CD4-positive, alpha-beta T cell (primary cell): ENCODE measurements at regions not wholly inside any gene's neighbourhood (a gene's known extent, or its start where the extent isn't known, plus 50 kb on each side); places are given as distances from the start of the nearest gene placed in this dataset.

ENCODE experiments used
- ATAC-seq: fragments of 200-7000 bp; cut with Tn5 transposase; one replicate; pipeline ENCODE4 v1.10.0; 2022; ENCODE audit warnings: mild to moderate bottlenecking; ENCODE audit not compliant: poor library complexity
- CTCF ChIA-PET: fragments of 350-600 bp; sonication (Branson Sonifier 250); formaldehyde crosslinking; loops from one replicate; lab custom pipeline; 2021; ENCODE audit warnings: antibody characterized with exemption, inconsistent platforms; lab: Charles Lee
- POLR2A ChIA-PET: fragments of 350-600 bp; sonication (Branson Sonifier 250); formaldehyde crosslinking; loops from one replicate; lab custom pipeline; 2021; ENCODE audit warnings: antibody characterized with exemption, inconsistent platforms; lab: Charles Lee
- DNase-seq, 14 experiments: peaks; one replicate each; pipeline ENCODE4 v3.0.0-alpha.2; 2013 to 2020; ENCODE audit warnings: mixed read lengths in 2 of 14
- H3K27ac ChIP-seq, 2 donors: one replicate each; pipeline versions ENCODE4 v1.5.1 to v1.7.0; 2013; ENCODE audit warnings: low read length in 2 of 2, low read depth in 1 of 2, mild to moderate bottlenecking in 1 of 2
- H3K27me3 ChIP-seq, 2 experiments: 1 replicate in 1 of 2; 2 replicates in 1 of 2; pipeline versions ENCODE4 v1.6.1 to v1.7.0; 2013; ENCODE audit warnings: low read length in 2 of 2, control low read depth in 1 of 2, mild to moderate bottlenecking in 1 of 2, moderate library complexity in 1 of 2; ENCODE audit not compliant: insufficient read depth in 2 of 2, control insufficient read depth in 1 of 2
- H3K36me3 ChIP-seq: one replicate; pipeline ENCODE4 v1.6.1; 2013; ENCODE audit warnings: low read length, control low read depth; ENCODE audit not compliant: insufficient read depth
- H3K4me1 ChIP-seq: one replicate; pipeline ENCODE4 v1.6.1; 2013; ENCODE audit warnings: low read length, control low read depth; ENCODE audit not compliant: insufficient read depth
- H3K4me3 ChIP-seq: one replicate; pipeline ENCODE4 v1.5.1; 2013; ENCODE audit warnings: mild to moderate bottlenecking, low read length, moderate library complexity
- H3K9me3 ChIP-seq, 2 experiments: 1 replicate in 1 of 2; 2 replicates in 1 of 2; pipeline versions ENCODE4 v1.6.1 to v1.7.0; 2013; ENCODE audit warnings: low read length in 2 of 2, mild to moderate bottlenecking in 2 of 2, control low read depth in 1 of 2, moderate library complexity in 1 of 2; ENCODE audit not compliant: control insufficient read depth in 1 of 2, insufficient read depth in 1 of 2
- H3K27ac Mint-ChIP-seq: one replicate; pipeline ENCODE4 v1.8.0; 2020; ENCODE audit warnings: mixed read lengths
- H3K27me3 Mint-ChIP-seq: one replicate; pipeline ENCODE4 v1.8.0; 2021; ENCODE audit warnings: mixed read lengths
- H3K36me3 Mint-ChIP-seq: one replicate; pipeline ENCODE4 v1.8.0; 2021; ENCODE audit warnings: low read depth, mixed read lengths
- H3K4me1 Mint-ChIP-seq: one replicate; pipeline ENCODE4 v1.8.0; 2021; ENCODE audit warnings: low read depth, mixed read lengths
- H3K4me3 Mint-ChIP-seq: one replicate; pipeline ENCODE4 v1.8.0; 2020; ENCODE audit warnings: mild to moderate bottlenecking, mixed read lengths
- H3K9me3 Mint-ChIP-seq: one replicate; pipeline ENCODE4 v1.8.0; 2020; ENCODE audit warnings: mixed read lengths
- CTCF ChIP-seq: fragments of 200-600 bp; IDR thresholded peaks from one replicate; pipeline ENCODE4 v1.8.0; 2022; ENCODE audit warnings: antibody characterized with exemption, mild to moderate bottlenecking
- intact Hi-C, 2 experiments: fragments of 100-400 bp; cut with DNase I in 1 of 2; cut with micrococcal nuclease in 1 of 2; formaldehyde crosslinking; loops; one replicate each; pipeline versions ENCODE4 v1.15.1 to v1.9.0; 2023 to 2025; cut with DNase I, micrococcal nuclease

GRCh38 chr11:110903378-110903777 lies 191.1 kb upstream of the ARHGAP20 start:
- Histone ChIP-seq H3K27ac (no peak overlapping the region), H3K27me3 (no peaks in the 10 kb centered on the region), H3K9me3 (no peaks in the 10 kb centered on the region), H3K36me3 (no peaks in the 10 kb centered on the region), H3K4me3 (no peak overlapping the region), H3K4me1 (peaks cover 13% of the 10 kb centered on the region)
- no peak for TF ChIP-seq CTCF
- ChIA-PET CTCF (no interaction called here), POLR2A (no interaction called here)
- DNase-seq (no peak), ATAC-seq (no peak)
- H3K4me3 Mint-ChIP-seq, result no peak overlapping the region
- H3K27ac Mint-ChIP-seq, result no peak overlapping the region
- H3K27me3 Mint-ChIP-seq, result no peaks in the 10 kb centered on the region
- intact Hi-C loops, result no loop called here
- peaks cover 20% of the 10 kb centered on the region for H3K4me1 Mint-ChIP-seq
- no peaks in the 10 kb centered on the region for H3K36me3 Mint-ChIP-seq
- H3K9me3 Mint-ChIP-seq, result peaks cover 4% of the 10 kb centered on the region

- H3K4me3 Mint-ChIP-seq, result no peak overlapping the region
- H3K27me3 Mint-ChIP-seq, result no peaks in the 10 kb centered on the region
- peaks cover 5% of the 10 kb centered on the region for H3K4me1 Mint-ChIP-seq
- ATAC-seq (no peak), DNase-seq (no peak)
- Histone ChIP-seq H3K4me1 (no peaks in the 10 kb centered on the region), H3K27ac (no peak overlapping the region), H3K27me3 (no peaks in the 10 kb centered on the region), H3K36me3 (no peaks in the 10 kb centered on the region), H3K9me3 (no peaks in the 10 kb centered on the region), H3K4me3 (no peak overlapping the region)
- POLR2A ChIA-PET, result no interaction called here
- intact Hi-C loops, result no loop called here
- H3K27ac Mint-ChIP-seq, result no peak overlapping the region
- H3K9me3 Mint-ChIP-seq, result no peaks in the 10 kb centered on the region
- no peaks in the 10 kb centered on the region for H3K36me3 Mint-ChIP-seq
- CTCF ChIA-PET, result no interaction called here
- no peak for TF ChIP-seq CTCF
Observed at GRCh38 chr11:110901441-110901840, 189.2 kb upstream of the ARHGAP20 start.

DNA sequence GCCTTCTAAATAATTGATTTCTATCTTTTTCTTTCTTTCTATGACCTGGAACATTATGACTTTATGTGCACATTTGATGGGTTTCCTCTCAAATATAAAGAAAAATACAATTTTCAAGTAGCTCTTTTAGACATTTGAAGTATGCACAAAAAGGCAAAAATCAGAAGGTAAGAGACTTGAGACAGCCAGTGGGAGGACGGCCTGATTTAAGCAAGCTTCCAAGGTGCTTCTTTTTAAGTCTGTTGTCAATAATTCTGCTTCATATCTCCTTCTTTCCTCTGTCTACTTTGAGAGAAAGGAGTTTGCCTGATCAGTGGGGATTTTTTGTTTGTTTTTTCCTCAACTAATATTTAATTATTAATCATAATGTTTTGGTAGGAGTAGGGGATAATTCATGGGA lies 188.2 kb upstream of the ARHGAP20 start:
- no peak for DNase-seq
- Mint-ChIP-seq H3K4me3 (no peak overlapping the region), H3K36me3 (no peaks in the 10 kb centered on the region), H3K4me1 (no peaks in the 10 kb centered on the region), H3K9me3 (no peaks in the 10 kb centered on the region), H3K27ac (no peak overlapping the region), H3K27me3 (no peaks in the 10 kb centered on the region)
- Histone ChIP-seq H3K9me3 (no peaks in the 10 kb centered on the region), H3K27me3 (no peaks in the 10 kb centered on the region), H3K27ac (no peak overlapping the region), H3K4me3 (no peak overlapping the region), H3K4me1 (no peaks in the 10 kb centered on the region), H3K36me3 (no peaks in the 10 kb centered on the region)
- ChIA-PET CTCF (no interaction called here), POLR2A (no interaction called here)
- intact Hi-C loops, result no loop called here
- ATAC-seq, result no peak
- TF ChIP-seq CTCF, result no peak
